SU-DHL-6 (cell line): ENCODE measurements at regions not wholly inside any gene's neighbourhood (a gene's known extent, or its start where the extent isn't known, plus 50 kb on each side); places are given as distances from the start of the nearest gene placed in this dataset.

Experiments
- EZH2phosphoT487 ChIP-seq: fragments of 200-600 bp; sonication (generic), shearing (Covaris generic); conservative IDR thresholded peaks from 2 replicates; pipeline ENCODE4 v1.6.1; 2018; ENCODE audit warnings: mild to moderate bottlenecking, antibody characterized with exemption, low read length, moderate library complexity, mixed read lengths
- TF ChIP-seq, protein P1 (sequence below): fragments of 200-600 bp; sonication (generic); IDR thresholded peaks from one replicate; pipeline ENCODE4 v1.5.1; 2017; ENCODE audit warnings: antibody characterized with exemption, mild to moderate bottlenecking, low read length, moderate library complexity; ENCODE audit not compliant: insufficient read depth, poor library complexity, severe bottlenecking

DNA sequence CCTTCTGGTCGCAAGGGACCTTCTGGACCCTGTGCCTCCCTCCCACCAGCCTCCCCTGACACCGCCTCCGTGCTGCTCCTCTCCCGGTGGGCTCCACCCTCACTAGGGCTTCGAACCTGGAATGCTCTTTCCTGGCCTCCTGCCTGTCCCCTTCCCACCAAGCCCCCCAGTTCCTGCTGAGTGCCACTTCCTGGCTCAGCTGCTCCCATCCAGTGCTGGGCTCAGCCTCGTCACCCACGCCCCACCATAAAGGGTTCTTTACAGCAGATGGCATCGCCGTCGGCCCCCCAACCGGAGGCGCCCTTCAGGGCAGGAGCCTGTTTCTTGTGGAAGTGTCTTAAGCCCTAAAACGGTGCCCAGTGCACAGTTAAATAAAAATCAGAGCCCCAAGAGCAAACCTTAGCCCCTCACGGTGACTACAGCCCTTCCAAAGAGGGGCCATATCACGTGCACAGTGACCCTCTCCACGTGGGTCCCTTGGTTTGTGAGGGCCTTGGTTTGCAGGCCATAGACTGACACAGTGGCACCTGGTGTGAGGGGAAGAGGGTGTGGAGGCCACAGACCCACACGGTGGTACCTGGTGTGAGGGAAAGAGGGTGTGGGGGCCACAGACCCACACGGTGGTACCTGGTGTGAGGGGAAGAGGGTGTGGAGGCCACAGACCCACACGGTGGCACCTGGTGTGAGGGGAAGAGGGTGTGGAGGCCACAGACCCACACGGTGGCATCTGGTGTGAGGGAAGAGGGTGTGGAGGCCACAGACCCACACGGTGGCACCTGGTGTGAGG is 111.4 kb downstream of the METRNL start:
- TF ChIP-seq, protein P1, sequence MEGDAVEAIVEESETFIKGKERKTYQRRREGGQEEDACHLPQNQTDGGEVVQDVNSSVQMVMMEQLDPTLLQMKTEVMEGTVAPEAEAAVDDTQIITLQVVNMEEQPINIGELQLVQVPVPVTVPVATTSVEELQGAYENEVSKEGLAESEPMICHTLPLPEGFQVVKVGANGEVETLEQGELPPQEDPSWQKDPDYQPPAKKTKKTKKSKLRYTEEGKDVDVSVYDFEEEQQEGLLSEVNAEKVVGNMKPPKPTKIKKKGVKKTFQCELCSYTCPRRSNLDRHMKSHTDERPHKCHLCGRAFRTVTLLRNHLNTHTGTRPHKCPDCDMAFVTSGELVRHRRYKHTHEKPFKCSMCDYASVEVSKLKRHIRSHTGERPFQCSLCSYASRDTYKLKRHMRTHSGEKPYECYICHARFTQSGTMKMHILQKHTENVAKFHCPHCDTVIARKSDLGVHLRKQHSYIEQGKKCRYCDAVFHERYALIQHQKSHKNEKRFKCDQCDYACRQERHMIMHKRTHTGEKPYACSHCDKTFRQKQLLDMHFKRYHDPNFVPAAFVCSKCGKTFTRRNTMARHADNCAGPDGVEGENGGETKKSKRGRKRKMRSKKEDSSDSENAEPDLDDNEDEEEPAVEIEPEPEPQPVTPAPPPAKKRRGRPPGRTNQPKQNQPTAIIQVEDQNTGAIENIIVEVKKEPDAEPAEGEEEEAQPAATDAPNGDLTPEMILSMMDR, result no peak
- TF ChIP-seq EZH2phosphoT487, result no peak
